Liver (tissue), 8 donors: ENCODE measurements at regions not wholly inside any gene's neighbourhood (a gene's known extent, or its start where the extent isn't known, plus 50 kb on each side); places are given as distances from the start of the nearest gene placed in this dataset.

Experiments used
- DNase-seq: peaks from one replicate; pipeline ENCODE4 v3.0.0-alpha.2; 2017; ENCODE audit warnings: low spot score
- H3K27ac ChIP-seq, 2 donors: one replicate each; pipeline ENCODE4 v1.7.0; 2013; ENCODE audit warnings: inconsistent platforms in 2 of 2, low read length in 2 of 2, control low read depth in 1 of 2, low read depth in 1 of 2, mild to moderate bottlenecking in 1 of 2
- H3K27me3 ChIP-seq, 4 donors: one replicate each; pipeline versions ENCODE4 v1.6.1 to v1.7.0; 2013; ENCODE audit warnings: low read length in 3 of 4, inconsistent platforms in 1 of 4, mild to moderate bottlenecking in 1 of 4, moderate library complexity in 1 of 4; ENCODE audit not compliant: control insufficient read depth in 4 of 4, insufficient read depth in 4 of 4
- H3K36me3 ChIP-seq, 4 donors: one replicate each; pipeline versions ENCODE4 v1.6.1 to v1.7.0; 2013; ENCODE audit warnings: low read length in 3 of 4, mild to moderate bottlenecking in 3 of 4, low read depth in 1 of 4, moderate library complexity in 1 of 4; ENCODE audit not compliant: control insufficient read depth in 4 of 4, insufficient read depth in 3 of 4
- H3K4me1 ChIP-seq, 4 donors: one replicate each; pipeline versions ENCODE4 v1.6.1 to v1.7.0; 2013; ENCODE audit warnings: low read length in 3 of 4, mild to moderate bottlenecking in 3 of 4, moderate library complexity in 1 of 4; ENCODE audit not compliant: control insufficient read depth in 4 of 4, insufficient read depth in 4 of 4
- H3K4me3 ChIP-seq, 3 donors: one replicate each; pipeline versions ENCODE4 v1.6.1 to v1.7.0; 2013; ENCODE audit warnings: low read length in 3 of 3, control low read depth in 1 of 3, low read depth in 1 of 3, mild to moderate bottlenecking in 1 of 3
- H3K9ac ChIP-seq, 2 donors: one replicate each; pipeline ENCODE4 v1.7.0; 2013; ENCODE audit warnings: low read length in 2 of 2, mild to moderate bottlenecking in 2 of 2, moderate library complexity in 2 of 2, control low read depth in 1 of 2, low read depth in 1 of 2
- H3K9me3 ChIP-seq, 4 donors: one replicate each; pipeline versions ENCODE4 v1.6.1 to v1.7.0; 2013; ENCODE audit warnings: low read length in 3 of 4; ENCODE audit not compliant: control insufficient read depth in 4 of 4
- FOXA1 ChIP-seq: IDR thresholded peaks from 2 replicates; pipeline ENCODE4 v1.6.1; 2016; ENCODE audit warnings: antibody characterized with exemption
- FOXA2 ChIP-seq: IDR thresholded peaks from 2 replicates; pipeline ENCODE4 v1.6.1; 2016; ENCODE audit warnings: antibody characterized with exemption
- GABPA ChIP-seq, 2 donors: IDR thresholded peaks in 1 of 2; conservative IDR thresholded peaks in 1 of 2; 2 replicates each; pipeline ENCODE4 v1.6.1; 2016; ENCODE audit warnings: antibody characterized with exemption in 2 of 2, mild to moderate bottlenecking in 1 of 2, moderate library complexity in 1 of 2
- HNF4A ChIP-seq, 2 donors: conservative IDR thresholded peaks; 2 replicates each; pipeline ENCODE4 v1.6.1; 2016; ENCODE audit warnings: antibody characterized with exemption in 2 of 2, mild to moderate bottlenecking in 2 of 2
- HNF4G ChIP-seq: IDR thresholded peaks from 2 replicates; pipeline ENCODE4 v1.6.1; 2016; ENCODE audit warnings: antibody characterized with exemption
- JUND ChIP-seq, 2 donors: IDR thresholded peaks; 2 replicates each; pipeline ENCODE4 v1.6.1; 2016; ENCODE audit warnings: antibody characterized with exemption in 2 of 2
- MAX ChIP-seq: IDR thresholded peaks from 2 replicates; pipeline ENCODE4 v1.6.1; 2016; ENCODE audit warnings: antibody characterized with exemption
- NR2F2 ChIP-seq: IDR thresholded peaks from 2 replicates; pipeline ENCODE4 v1.6.1; 2016; ENCODE audit warnings: antibody characterized with exemption
- RAD21 ChIP-seq, 2 donors: IDR thresholded peaks; 2 replicates each; pipeline ENCODE4 v1.6.1; 2016; ENCODE audit warnings: antibody characterized with exemption in 2 of 2, mild to moderate bottlenecking in 2 of 2
- REST ChIP-seq: IDR thresholded peaks from 2 replicates; pipeline ENCODE4 v1.6.1; 2016; ENCODE audit warnings: antibody characterized with exemption, mild to moderate bottlenecking
- TAF1 ChIP-seq: conservative IDR thresholded peaks from 2 replicates; pipeline ENCODE4 v1.6.1; 2016; ENCODE audit warnings: antibody characterized with exemption, mild to moderate bottlenecking
- YY1 ChIP-seq: IDR thresholded peaks from 2 replicates; pipeline ENCODE4 v1.6.1; 2016; ENCODE audit warnings: antibody characterized with exemption, mild to moderate bottlenecking
- WGBS: extraction: QIAGEN DNeasy Blood & Tissue Kit; methylation state at CpG from one replicate; pipeline ENCODE4 v1.1.7; 2013; 5-methylcytosine and 5-hydroxymethylcytosine counted together
- TF ChIP-seq, protein P1 (sequence below): IDR thresholded peaks from 2 replicates; pipeline ENCODE4 v1.6.1; 2016; ENCODE audit warnings: antibody characterized with exemption
- TF ChIP-seq, protein P2 (sequence below): fragments of 150-350 bp; IDR thresholded peaks from 2 replicates; pipeline ENCODE4 v1.5.1; 2017; ENCODE audit warnings: improper control_type of control experiment, low read depth, low read length; ENCODE audit not compliant: missing input control
- TF ChIP-seq, protein P3 (sequence below): IDR thresholded peaks from 2 replicates; pipeline ENCODE4 v1.6.1; 2016; ENCODE audit warnings: antibody characterized with exemption
- donor health status: healthy.
- donor health status: healthy.
- donor health status: healthy.
- donor health status: healthy.
- donor health status: healthy.

- 69% methylated on average over 16 of the region's 16 CpGs for WGBS
- no peaks in the 10 kb centered on the region for H3K36me3 ChIP-seq
- no peak overlapping the region for H3K4me3 ChIP-seq
- no peak overlapping the region for H3K27ac ChIP-seq
- no peak for DNase-seq
- no peaks in the 10 kb centered on the region for H3K4me1 ChIP-seq
- H3K9me3 ChIP-seq: no peaks in the 10 kb centered on the region
- no peak for TF ChIP-seq MAX
- TF ChIP-seq RAD21 (IDR thresholded peaks at IDR 0.05): no peak
- no peak for TF ChIP-seq REST
- TF ChIP-seq, protein P1, sequence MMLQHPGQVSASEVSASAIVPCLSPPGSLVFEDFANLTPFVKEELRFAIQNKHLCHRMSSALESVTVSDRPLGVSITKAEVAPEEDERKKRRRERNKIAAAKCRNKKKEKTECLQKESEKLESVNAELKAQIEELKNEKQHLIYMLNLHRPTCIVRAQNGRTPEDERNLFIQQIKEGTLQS: no peak
- no peak for TF ChIP-seq NR2F2
- TF ChIP-seq JUND (IDR thresholded peaks at IDR 0.05): no peak
- TF ChIP-seq YY1: no peak
- TF ChIP-seq, protein P2, sequence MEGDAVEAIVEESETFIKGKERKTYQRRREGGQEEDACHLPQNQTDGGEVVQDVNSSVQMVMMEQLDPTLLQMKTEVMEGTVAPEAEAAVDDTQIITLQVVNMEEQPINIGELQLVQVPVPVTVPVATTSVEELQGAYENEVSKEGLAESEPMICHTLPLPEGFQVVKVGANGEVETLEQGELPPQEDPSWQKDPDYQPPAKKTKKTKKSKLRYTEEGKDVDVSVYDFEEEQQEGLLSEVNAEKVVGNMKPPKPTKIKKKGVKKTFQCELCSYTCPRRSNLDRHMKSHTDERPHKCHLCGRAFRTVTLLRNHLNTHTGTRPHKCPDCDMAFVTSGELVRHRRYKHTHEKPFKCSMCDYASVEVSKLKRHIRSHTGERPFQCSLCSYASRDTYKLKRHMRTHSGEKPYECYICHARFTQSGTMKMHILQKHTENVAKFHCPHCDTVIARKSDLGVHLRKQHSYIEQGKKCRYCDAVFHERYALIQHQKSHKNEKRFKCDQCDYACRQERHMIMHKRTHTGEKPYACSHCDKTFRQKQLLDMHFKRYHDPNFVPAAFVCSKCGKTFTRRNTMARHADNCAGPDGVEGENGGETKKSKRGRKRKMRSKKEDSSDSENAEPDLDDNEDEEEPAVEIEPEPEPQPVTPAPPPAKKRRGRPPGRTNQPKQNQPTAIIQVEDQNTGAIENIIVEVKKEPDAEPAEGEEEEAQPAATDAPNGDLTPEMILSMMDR: no peak
- H3K9ac ChIP-seq: no peak overlapping the region
- peaks cover 0 to 4% (median 0%) of the 10 kb centered on the region in 4 donors for H3K27me3 ChIP-seq
These were observed 363.6 kb upstream of the CAMK1G start for GRCh38 chr1:209219791-209220524.

- Histone ChIP-seq H3K9ac (no peak overlapping the region), H3K4me3 (no peak overlapping the region), H3K27ac (no peak overlapping the region), H3K9me3 (no peaks in the 10 kb centered on the region), H3K27me3 (peaks cover 0 to 2% (median 0%) of the 10 kb centered on the region in 4 donors), H3K36me3 (no peaks in the 10 kb centered on the region), H3K4me1 (no peaks in the 10 kb centered on the region)
- TF ChIP-seq, protein P3, sequence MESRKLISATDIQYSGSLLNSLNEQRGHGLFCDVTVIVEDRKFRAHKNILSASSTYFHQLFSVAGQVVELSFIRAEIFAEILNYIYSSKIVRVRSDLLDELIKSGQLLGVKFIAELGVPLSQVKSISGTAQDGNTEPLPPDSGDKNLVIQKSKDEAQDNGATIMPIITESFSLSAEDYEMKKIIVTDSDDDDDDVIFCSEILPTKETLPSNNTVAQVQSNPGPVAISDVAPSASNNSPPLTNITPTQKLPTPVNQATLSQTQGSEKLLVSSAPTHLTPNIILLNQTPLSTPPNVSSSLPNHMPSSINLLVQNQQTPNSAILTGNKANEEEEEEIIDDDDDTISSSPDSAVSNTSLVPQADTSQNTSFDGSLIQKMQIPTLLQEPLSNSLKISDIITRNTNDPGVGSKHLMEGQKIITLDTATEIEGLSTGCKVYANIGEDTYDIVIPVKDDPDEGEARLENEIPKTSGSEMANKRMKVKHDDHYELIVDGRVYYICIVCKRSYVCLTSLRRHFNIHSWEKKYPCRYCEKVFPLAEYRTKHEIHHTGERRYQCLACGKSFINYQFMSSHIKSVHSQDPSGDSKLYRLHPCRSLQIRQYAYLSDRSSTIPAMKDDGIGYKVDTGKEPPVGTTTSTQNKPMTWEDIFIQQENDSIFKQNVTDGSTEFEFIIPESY: no peak
- TF ChIP-seq REST (no peak), HNF4A (conservative IDR thresholded peaks at IDR 0.05) (no peak), HNF4G (no peak), TAF1 (no peak), YY1 (no peak), GABPA (IDR thresholded peaks at IDR 0.05 in 1 of 2, conservative IDR thresholded peaks at IDR 0.05 in 1 of 2) (no peak), RAD21 (IDR thresholded peaks at IDR 0.05) (no peak), NR2F2 (no peak), FOXA1 (no peak), JUND (IDR thresholded peaks at IDR 0.05) (no peak), FOXA2 (no peak)
- TF ChIP-seq, protein P2: no peak
- TF ChIP-seq, protein P1: no peak
- 92% methylated on average over 5 of the region's 5 CpGs for WGBS
- no peak for DNase-seq
These were observed 360.7 kb upstream of the CAMK1G start for GRCh38 chr1:209222826-209223225.
